Non-pigmented ciliary epithelial cell (primary cell): ENCODE measurements at regions not wholly inside any gene's neighbourhood (a gene's known extent, or its start where the extent isn't known, plus 50 kb on each side); places are given as distances from the start of the nearest gene placed in this dataset.

Experiments
- DNase-seq: peaks from one replicate; pipeline ENCODE4 v3.0.0-alpha.2; 2010; ENCODE audit warnings: low read depth

GRCh38 chr4:44806071-44806470, 79.7 kb upstream of the GNPDA2 start:
- no peak for DNase-seq

GRCh38 chr4:44804301-44804700, 77.9 kb upstream of the GNPDA2 start:
- no peak for DNase-seq

GRCh38 chr4:44801384-44801783, 75.0 kb upstream of the GNPDA2 start:
- no peak for DNase-seq

DNA sequence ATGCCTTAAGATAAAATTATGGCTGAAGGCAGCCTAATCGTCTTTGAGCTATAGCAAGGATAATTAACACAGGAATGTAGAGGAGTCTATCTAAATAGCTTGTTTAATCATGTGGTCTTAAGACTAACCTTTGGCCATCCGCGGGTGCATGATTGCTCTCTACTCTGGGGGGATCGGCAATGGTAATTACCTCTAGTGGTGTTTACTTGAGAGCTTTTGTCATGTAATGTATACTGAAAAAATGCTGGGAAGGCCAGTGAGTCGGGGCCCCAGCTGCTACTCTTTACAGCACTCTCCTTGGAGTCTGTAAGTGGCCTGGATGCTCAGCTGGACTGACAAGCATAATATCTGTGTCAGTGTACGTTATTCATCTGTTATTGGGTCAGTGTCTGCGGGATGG, 65.5 kb upstream of the GNPDA2 start:
- DNase-seq = no peak

DNA sequence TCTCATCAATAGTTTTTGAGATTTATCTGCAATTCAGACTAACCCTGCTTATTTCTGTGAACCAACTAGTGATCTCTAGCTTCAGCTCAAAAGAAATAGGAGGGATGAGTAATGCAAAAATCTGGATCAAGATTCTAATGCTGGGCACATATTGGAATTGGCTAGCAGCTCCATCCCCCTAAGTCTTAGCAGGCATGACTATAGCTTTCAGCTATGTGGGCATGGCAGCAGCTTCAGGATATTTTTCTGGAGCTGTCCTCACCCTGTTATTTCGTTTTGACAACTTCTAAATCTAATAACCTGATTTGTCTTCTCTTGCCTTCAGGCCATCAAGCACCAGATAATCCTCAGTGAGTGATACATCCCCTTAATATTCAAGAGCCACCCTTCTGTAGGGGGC, 50.8 kb upstream of the GNPDA2 start:
- no peak for DNase-seq
